AG09319 (cell line): ENCODE measurements at regions not wholly inside any gene's neighbourhood (a gene's known extent, or its start where the extent isn't known, plus 50 kb on each side); places are given as distances from the start of the nearest gene placed in this dataset.

Source experiments
- DNase-seq: peaks from one replicate; pipeline ENCODE4 v3.0.0-alpha.2; 2010; ENCODE audit warnings: low read depth; ENCODE audit errors: extremely low read depth
- TF ChIP-seq, protein P1 (sequence below): IDR thresholded peaks from 2 replicates; pipeline ENCODE4 v1.5.1; 2011; ENCODE audit warnings: low read depth, mild to moderate bottlenecking, inconsistent platforms, low read length, moderate library complexity

DNA sequence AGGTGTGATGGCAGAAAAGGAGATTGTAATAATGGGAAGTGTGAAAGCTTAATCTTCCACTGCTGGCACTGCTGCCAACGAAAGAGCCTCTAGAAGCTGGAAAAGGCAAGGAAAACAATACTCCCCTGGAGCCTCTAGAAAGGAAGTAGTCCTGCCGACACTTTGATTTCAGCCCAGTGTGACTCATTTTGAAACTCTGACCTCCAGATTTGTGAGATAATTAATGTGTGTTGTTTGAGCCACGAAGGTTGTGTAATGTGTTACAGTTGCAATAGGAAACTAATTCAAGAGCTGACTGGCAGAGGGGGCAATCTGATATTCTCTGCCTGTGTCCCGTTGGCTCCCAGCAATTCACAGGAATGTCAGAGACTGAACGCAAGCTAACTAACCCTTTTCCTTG lies 219.2 kb upstream of the UBE2E3 start:
- TF ChIP-seq, protein P1, sequence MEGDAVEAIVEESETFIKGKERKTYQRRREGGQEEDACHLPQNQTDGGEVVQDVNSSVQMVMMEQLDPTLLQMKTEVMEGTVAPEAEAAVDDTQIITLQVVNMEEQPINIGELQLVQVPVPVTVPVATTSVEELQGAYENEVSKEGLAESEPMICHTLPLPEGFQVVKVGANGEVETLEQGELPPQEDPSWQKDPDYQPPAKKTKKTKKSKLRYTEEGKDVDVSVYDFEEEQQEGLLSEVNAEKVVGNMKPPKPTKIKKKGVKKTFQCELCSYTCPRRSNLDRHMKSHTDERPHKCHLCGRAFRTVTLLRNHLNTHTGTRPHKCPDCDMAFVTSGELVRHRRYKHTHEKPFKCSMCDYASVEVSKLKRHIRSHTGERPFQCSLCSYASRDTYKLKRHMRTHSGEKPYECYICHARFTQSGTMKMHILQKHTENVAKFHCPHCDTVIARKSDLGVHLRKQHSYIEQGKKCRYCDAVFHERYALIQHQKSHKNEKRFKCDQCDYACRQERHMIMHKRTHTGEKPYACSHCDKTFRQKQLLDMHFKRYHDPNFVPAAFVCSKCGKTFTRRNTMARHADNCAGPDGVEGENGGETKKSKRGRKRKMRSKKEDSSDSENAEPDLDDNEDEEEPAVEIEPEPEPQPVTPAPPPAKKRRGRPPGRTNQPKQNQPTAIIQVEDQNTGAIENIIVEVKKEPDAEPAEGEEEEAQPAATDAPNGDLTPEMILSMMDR = no peak
- peak; percentile 11 for DNase-seq

DNA sequence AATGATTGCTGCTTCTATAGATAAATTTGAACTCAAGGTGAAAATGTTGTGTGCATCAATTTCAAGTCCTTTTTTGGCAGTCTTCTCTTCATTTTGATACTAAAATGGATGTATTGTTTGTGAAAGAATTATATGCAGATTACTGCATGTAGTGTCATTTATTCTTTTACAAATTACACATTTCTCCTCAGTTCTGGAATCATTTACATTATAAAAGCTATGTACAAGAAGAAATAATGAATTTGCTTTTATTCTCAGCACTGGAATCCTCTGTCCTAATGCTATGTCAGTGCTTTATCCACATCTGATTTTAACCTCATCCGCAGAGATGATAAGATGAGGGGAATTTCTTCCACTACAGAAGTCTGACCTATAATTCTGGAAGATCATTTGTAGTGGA lies 220.8 kb upstream of the UBE2E3 start:
- TF ChIP-seq, protein P1 = no peak
- no peak for DNase-seq

DNA sequence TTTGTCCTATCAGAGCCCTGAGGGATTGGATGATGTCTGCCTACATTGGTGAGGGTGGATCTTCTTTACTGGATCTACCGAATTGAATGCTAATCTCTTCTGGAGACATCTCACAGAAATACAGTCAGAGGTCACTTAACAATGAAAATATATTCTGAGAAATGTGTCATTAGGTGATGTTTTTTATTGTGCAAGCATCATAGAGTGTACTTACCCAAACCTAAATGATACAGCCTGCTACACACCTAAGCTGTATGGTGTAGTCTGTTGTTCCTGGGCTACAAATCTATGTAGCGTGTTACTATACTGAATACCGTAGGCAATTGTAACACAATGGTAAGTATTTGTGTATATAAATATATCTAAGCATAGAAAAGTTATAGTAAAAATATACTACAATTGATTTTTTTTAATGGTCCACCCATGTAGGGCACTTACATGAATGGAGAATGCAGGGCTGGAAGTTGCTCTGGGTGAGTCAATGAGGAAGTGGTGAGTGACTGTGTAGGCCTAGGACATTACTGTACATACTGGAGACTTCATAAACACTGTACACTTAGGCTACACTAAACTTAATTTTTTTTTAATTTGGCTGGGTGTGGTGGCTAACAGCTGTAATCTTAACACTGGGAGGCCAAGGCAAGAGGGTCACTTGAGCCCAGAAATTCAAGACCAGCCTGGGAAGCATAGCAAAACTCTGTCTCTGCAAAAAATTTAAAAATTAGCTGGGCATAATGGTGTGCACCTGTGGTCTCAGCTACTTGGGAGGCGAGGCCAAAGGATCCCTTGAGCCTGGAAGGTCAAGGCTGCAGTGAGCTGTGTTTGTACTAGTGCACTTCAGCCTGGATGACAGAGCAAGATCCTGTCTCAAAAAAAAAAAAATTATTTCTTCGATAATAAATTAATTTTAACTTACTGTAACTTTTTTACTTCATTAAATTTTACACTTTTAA lies 226.3 kb upstream of the UBE2E3 start:
- no peak for DNase-seq
- TF ChIP-seq, protein P1 = no peak

DNA sequence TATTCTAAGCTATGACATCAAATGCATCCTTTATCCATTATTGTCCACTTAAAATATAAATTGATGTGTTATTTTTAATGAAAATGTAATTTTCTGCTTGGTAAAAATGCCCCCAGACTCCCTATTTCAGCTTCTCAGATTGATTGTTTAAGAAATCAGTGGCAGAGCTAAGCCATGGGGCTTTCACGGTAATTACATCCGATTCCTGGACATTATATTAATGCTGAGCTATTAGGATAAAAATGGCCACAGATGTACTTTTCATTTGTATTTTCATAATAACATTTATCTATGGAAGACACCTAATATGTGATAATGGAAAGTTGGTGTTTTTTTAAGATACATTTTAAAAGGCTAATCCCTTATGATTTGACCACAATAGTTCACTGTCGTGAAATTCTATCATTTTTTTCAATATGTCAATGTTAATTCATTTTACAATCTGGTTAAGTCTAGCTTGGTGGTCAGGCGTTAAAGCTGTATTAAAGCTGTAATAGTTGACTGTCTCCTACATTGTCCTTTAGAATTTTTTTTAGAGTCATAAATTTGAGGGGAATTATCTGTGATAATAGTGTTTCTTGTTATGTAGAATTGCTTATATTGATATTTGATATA lies 229.0 kb upstream of the UBE2E3 start:
- no peak for DNase-seq
- TF ChIP-seq, protein P1 = no peak

DNA sequence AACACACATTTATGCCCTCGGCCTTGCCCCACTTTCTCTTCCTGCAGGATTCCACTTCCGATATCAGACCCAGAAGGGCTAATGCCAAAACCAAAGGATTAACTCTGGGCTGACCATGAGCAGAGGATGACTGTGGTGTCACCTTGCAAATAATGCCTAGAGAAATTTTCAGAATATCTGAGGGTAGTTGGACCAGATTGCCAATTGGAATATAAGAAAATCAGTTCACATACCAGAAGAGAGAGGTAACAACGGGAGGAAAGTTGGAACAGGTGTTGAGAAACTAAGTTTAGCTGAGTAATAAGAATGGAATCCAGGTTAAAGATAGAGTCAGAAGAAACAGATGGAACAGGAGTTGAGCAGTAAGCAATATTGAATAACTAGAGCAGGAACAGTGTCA lies 232.7 kb upstream of the UBE2E3 start:
- no peak for DNase-seq
- TF ChIP-seq, protein P1 = no peak

DNA sequence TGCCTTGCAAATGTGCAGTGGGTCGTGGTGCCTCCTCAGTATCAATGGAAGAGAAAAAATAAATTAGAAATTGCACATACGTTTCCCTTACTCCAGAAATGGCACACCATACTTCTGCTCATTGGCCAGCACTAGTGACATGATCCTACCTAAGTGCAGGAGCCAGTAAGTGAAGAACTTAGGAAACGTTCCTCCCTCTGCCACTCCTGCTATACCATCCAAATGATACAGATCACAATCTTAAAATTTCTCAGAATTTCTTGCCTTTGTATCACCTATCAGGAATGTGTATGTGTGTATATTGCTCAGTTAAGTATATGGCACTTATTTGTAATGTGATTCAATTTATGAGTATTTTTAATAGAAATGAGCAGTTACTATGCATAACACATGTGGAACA lies 237.0 kb upstream of the UBE2E3 start:
- DNase-seq = no peak
- TF ChIP-seq, protein P1 = no peak

DNA sequence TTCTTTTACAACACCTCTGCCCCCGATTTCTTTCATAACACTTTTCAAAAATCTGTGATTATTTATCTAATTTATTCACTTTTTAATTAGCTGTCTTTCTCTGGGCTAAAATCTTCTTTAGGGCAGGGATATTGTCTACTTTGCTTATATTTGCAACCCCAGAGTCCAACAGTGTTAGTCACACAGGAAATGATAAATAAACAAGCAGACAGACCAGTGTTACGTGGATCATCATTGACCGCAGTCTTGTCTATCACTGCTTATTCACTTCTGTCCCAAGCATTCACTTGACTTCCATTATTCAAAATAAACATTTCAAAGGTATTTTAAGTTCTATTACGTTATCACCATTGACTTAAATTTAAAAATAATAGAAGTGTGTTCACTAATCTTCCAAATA lies 237.6 kb upstream of the UBE2E3 start:
- DNase-seq = no peak
- TF ChIP-seq, protein P1 = no peak
